ENCODE measurements at regions not wholly inside any gene's neighbourhood (a gene's known extent, or its start where the extent isn't known, plus 50 kb on each side); places are given as distances from the start of the nearest gene placed in this dataset.

- Histone ChIP-seq H3K27me3 (ENCODE audit: control insufficient read depth in 3 of 3, insufficient read depth in 3 of 3, low read length in 2 of 3) (no peaks in the 10 kb centered on the region), H3K36me3 (ENCODE audit: control insufficient read depth in 4 of 4, insufficient read depth in 4 of 4, low read length in 4 of 4) (no peaks in the 10 kb centered on the region), H3K27ac (ENCODE audit: low read depth in 1 of 2, low read length in 1 of 2) (no peak overlapping the region), H3K9ac (ENCODE audit: insufficient read depth in 1 of 2, low read length in 2 of 2) (no peak overlapping the region), H3K4me1 (ENCODE audit: control insufficient read depth in 5 of 5, insufficient read depth in 5 of 5, low read length in 5 of 5) (no peaks in the 10 kb centered on the region), H3K9me3 (ENCODE audit: control insufficient read depth in 4 of 4, insufficient read depth in 3 of 4, low read length in 3 of 4) (no peaks in the 10 kb centered on the region), H3K4me3 (no peak overlapping the region)
- DNase-seq = no peak
- no peak for TF ChIP-seq CTCF (IDR thresholded peaks at IDR 0.05; ENCODE audit: control extremely low read depth, extremely low read depth)
- 86 to 100% methylated on average over 1 of the region's 1 CpG for WGBS, 2 donors
- no peak for ATAC-seq (ENCODE audit: insufficient read depth, low FRiP score)
These were observed 60.6 kb upstream of the STAC start for GRCh38 chr3:36319680-36320079.

Data from lung (tissue), 11 donors.